HG02938 (cell line): ENCODE measurements at regions not wholly inside any gene's neighbourhood (a gene's known extent, or its start where the extent isn't known, plus 50 kb on each side); places are given as distances from the start of the nearest gene placed in this dataset.
"Not testable (repeated sequence)": the region's sequence is repeated elsewhere in the genome, so short reads cannot be mapped to it uniquely, and the experiment has no call there.

Source experiments
- ATAC-seq: cut with Tn5 transposase; IDR thresholded peaks from one replicate; pipeline ENCODE4 v1.9.1; 2021; ENCODE audit warnings: mild to moderate bottlenecking, moderate library complexity; ENCODE audit not compliant: unreplicated experiment

GRCh38 chr9:104323967-104324694, 179.9 kb upstream of the OR13F1 start:
- not testable (repeated sequence) for ATAC-seq

GRCh38 chr9:104326912-104327311, 177.2 kb upstream of the OR13F1 start:
- no peak for ATAC-seq

GRCh38 chr9:104329245-104329644, 174.8 kb upstream of the OR13F1 start:
- no peak for ATAC-seq

GRCh38 chr9:104330841-104331240, 173.2 kb upstream of the OR13F1 start:
- ATAC-seq = no peak

GRCh38 chr9:104334549-104334948, 169.5 kb upstream of the OR13F1 start:
- no peak for ATAC-seq

- no peak for ATAC-seq
Measured at GRCh38 chr9:104339692-104340091, 164.4 kb upstream of the OR13F1 start.

- ATAC-seq = no peak
Measured at GRCh38 chr9:104342552-104342951, 161.5 kb upstream of the OR13F1 start.

- no peak for ATAC-seq
Measured at GRCh38 chr9:104345061-104345460, 159.0 kb upstream of the OR13F1 start.

- ATAC-seq = no peak
Measured at GRCh38 chr9:104350541-104350940, 153.5 kb upstream of the OR13F1 start.

- no peak for ATAC-seq
Measured at GRCh38 chr9:104351726-104352125, 152.3 kb upstream of the OR13F1 start.

- no peak for ATAC-seq
Measured at GRCh38 chr9:104361207-104361606, 142.9 kb upstream of the OR13F1 start.

GRCh38 chr9:104362912-104363472, 141.1 kb upstream of the OR13F1 start:
- ATAC-seq = no peak

- no peak for ATAC-seq
Measured at GRCh38 chr9:104367507-104367906, 136.6 kb upstream of the OR13F1 start.

GRCh38 chr9:104368318-104368717, 135.7 kb upstream of the OR13F1 start:
- not testable (repeated sequence) for ATAC-seq

- no peak for ATAC-seq
Measured at GRCh38 chr9:104374711-104375110, 129.4 kb upstream of the OR13F1 start.

- no peak for ATAC-seq
Measured at GRCh38 chr9:104386013-104386412, 118.0 kb upstream of the OR13F1 start.

GRCh38 chr9:104386425-104387069, 117.5 kb upstream of the OR13F1 start:
- peak; percentile 74 for ATAC-seq

- no peak for ATAC-seq
Measured at GRCh38 chr9:104388071-104388470, 116.0 kb upstream of the OR13F1 start.

GRCh38 chr9:104389341-104389740, 114.7 kb upstream of the OR13F1 start:
- no peak for ATAC-seq

GRCh38 chr9:104394901-104395300, 109.2 kb upstream of the OR13F1 start:
- ATAC-seq = not testable (repeated sequence)

GRCh38 chr9:104412238-104412637, 91.8 kb upstream of the OR13F1 start:
- ATAC-seq = no peak

GRCh38 chr9:104416470-104416869, 87.6 kb upstream of the OR13F1 start:
- no peak for ATAC-seq
